Fibroblast of mammary gland (primary cell): ENCODE measurements at regions not wholly inside any gene's neighbourhood (a gene's known extent, or its start where the extent isn't known, plus 50 kb on each side); places are given as distances from the start of the nearest gene placed in this dataset.

ENCODE experiments used
- DNase-seq: peaks from one replicate; pipeline ENCODE4 v3.0.0-alpha.2; 2010; ENCODE audit warnings: low read depth
- H3K4me3 ChIP-seq: 2 replicates; pipeline ENCODE4 v1.5.1; 2011; ENCODE audit warnings: low read depth, mild to moderate bottlenecking, low read length, moderate library complexity; ENCODE audit not compliant: control insufficient read depth
- CTCF ChIP-seq: conservative IDR thresholded peaks from 2 replicates; pipeline ENCODE4 v1.5.1; 2011; ENCODE audit warnings: low read depth, low read length, inconsistent platforms; ENCODE audit not compliant: control insufficient read depth, insufficient read depth

- no peak for TF ChIP-seq CTCF
- H3K4me3 ChIP-seq: no peak overlapping the region
- DNase-seq: no peak
Measured at GRCh38 chr19:31100206-31100590, 249.0 kb downstream of the TSHZ3 start.

GRCh38 chr19:31099515-31100205, 249.6 kb downstream of the TSHZ3 start:
- no peak for TF ChIP-seq CTCF
- no peak overlapping the region for H3K4me3 ChIP-seq
- DNase-seq: peak; percentile 34

- H3K4me3 ChIP-seq: no peak overlapping the region
- no peak for TF ChIP-seq CTCF
- no peak for DNase-seq
Measured at GRCh38 chr19:31098836-31099235, 250.4 kb downstream of the TSHZ3 start.

- DNase-seq: peak; percentile 12
- no peak for TF ChIP-seq CTCF
- no peak overlapping the region for H3K4me3 ChIP-seq
Measured at GRCh38 chr19:31096935-31097545, 252.2 kb downstream of the TSHZ3 start.

GRCh38 chr19:31096062-31096830, 253.0 kb downstream of the TSHZ3 start:
- no peak overlapping the region for H3K4me3 ChIP-seq
- no peak for DNase-seq
- TF ChIP-seq CTCF: no peak

GRCh38 chr19:31095100-31095804, 254.0 kb downstream of the TSHZ3 start:
- DNase-seq: no peak
- TF ChIP-seq CTCF: no peak
- no peak overlapping the region for H3K4me3 ChIP-seq
